DMS53 treated with DMSO at 0.1 percent for 48 hours (cell line): ENCODE measurements at regions not wholly inside any gene's neighbourhood (a gene's known extent, or its start where the extent isn't known, plus 50 kb on each side); places are given as distances from the start of the nearest gene placed in this dataset.

ENCODE experiments used
- DNase-seq: peaks from one replicate; lab custom pipeline; 2025; ENCODE audit not compliant: unreplicated experiment; lab: John Stamatoyannopoulos, UW

- no peak for DNase-seq
Observed at GRCh38 chr3:4021162-4021561, 221.9 kb downstream of the LRRN1 start.

DNA sequence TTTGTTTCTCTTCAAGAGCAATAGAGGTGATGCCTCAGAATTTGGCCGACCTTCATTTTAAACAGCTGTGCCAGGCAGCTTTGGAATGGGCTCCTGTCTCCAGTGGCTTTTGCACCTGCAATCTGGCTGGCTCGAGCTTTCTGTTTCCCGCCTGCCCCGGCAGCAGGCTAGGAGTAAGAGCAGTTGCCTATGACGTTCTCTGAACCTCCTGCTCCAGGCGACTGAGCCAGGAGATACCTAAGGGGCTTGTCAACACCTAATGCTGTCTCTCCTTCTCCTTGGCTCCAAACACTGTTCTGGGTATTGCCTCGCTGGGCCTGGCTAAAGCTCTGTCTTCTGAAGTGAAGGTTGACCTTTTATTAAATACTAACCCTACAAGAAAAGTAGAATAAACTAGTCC is 229.9 kb downstream of the LRRN1 start:
- DNase-seq = no peak

- DNase-seq = no peak
Observed at GRCh38 chr3:4030624-4031023, 231.4 kb downstream of the LRRN1 start.

DNA sequence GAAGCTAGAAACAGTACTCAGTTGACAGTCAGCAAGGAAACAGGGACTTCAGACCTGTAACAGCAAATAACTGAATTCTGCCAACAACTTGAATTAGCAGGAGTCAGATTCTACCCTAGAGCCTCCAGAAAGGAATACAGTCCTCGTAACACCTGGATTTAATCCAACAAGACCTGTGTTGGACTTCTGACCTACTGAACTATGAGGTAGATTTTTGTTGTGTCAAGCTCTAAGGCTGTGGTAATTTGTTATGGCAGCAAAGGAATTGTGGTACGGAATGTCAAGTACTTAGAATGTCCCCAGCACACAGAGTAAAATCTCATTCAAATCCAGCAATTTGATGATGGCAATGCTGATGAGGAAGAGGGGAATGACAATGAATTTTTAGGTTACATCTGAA is 234.1 kb downstream of the LRRN1 start:
- no peak for DNase-seq

- DNase-seq = no peak
Observed at GRCh38 chr3:4036046-4036445, 236.8 kb downstream of the LRRN1 start.

- DNase-seq = no peak
Observed at GRCh38 chr3:4038351-4038750, 239.1 kb downstream of the LRRN1 start.

DNA sequence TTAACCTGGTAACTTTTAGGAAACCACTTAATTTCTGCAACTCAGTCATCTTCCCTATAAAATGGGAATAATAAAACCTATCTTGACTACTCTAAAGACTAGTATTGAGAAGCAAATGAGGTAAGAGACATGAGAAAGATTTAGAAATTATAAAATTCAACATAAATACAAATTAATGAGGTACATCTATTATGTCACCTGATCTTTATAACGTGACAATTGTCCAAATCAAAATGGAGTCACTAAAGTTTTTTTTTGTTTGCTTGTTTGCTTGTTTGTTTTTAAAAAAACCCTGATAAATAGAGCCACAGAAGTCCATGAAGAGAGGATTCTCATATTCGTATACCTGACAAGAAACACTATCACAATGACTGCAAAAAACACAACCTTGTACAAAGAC is 242.8 kb downstream of the LRRN1 start:
- no peak for DNase-seq

DNA sequence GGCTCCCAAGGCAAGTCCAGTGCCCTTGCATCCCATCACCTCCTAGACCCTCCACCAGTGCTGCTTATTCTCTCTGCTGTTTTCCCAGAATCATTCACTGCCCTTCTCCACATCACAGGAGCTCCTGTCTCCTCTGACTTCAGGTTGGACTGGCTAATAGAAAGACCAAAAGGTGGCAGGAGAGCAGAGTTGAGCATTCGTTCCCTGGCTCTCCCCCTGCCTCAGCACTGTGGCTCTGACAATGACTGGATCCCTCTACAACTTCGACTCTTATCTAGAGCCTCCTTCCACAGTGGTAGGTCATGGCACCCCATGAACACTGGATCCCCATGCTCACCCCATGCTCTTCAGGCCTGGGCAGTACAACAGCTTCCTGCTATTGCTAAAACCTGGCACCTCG is 243.6 kb downstream of the LRRN1 start:
- no peak for DNase-seq

DNA sequence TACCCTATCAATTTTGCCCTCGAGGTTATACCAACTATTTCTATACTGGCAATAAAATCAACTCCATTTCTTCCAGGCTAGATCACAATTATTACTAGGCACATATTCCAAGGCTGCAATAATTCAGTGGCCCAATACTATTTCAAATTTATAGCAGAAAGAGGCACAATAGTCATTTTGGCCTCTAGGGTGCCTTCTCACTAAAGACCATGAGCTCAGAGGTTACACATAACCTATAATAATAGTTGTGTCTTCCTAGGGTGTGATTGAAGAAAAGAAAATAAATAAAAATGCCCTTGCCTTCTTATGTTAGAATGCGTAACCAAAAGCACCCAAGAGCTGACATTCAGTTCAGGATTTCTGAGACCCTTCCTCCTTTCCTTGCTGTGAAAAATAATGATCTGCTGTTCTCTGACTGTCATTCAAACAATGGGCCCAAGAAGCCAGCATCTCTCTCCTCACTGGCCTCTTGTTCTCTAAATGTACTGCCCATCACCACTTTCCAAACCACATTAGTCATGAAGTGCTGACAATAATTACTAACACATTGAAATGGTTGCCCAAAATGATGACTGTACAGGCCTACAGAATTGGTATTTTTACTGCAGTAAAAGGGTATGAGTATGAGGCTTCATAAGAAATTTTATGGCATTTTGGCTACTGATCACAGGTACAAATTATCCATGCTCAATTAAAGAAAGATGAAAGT is 244.8 kb downstream of the LRRN1 start:
- DNase-seq = no peak

DNA sequence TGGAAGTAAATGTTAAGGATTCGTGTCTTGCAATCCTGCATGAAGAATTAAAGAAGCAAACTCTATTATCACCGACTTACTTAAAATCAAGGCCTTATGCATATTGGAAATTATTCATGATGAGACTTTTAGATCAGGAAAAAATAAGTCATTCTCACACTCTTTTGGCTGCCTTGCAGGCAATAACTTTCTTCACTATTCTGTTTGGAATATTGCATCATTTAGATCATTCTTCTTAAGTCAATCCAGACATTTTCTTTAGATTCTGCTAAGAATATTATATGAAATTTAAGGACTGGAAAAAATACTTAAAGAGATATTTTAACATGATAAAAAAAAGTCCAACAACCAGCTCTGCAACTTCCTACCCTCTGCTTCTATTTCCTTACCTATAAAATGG is 245.4 kb downstream of the LRRN1 start:
- no peak for DNase-seq

- no peak for DNase-seq
Observed at GRCh38 chr3:4045756-4046155, 246.5 kb downstream of the LRRN1 start.

GRCh38 chr3:4047366-4047765 is 248.1 kb downstream of the LRRN1 start:
- no peak for DNase-seq

DNA sequence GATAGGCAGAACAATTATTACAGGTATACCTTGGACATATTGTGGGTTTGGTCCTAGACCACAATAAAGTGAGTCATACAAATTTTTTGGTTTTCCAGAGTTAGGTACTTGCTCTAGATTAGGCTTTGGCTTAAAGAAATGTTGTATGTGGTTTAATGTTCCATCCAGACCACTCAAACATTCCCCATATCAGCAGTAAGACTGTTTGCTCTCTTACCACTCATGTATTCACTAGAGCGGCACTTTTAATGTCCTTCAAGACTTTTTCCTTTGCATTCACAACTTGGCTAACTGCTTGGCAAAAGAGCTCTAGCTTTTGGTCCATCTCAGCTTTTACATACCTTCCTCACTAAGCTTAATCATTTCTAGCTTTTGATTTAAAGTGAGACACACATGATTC is 250.5 kb upstream of the SETMAR start:
- no peak for DNase-seq

DNA sequence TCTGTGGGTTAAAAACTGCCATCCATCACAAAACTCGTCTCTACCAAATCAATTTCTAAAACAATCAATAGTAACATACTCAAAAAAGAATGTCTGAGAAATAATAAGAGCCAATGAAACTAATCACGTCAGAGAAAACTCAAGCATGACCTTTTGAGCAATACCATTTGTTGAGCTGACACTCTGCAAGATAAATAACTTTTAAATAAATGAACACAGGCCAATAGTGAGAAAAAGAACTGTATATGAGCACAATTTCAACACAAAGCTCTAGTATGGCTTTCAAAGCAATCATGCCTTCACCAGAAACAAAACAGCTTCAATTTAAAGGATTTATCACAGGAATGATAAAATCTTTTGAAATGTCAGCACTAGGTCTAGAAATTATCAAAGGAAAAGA is 249.2 kb upstream of the SETMAR start:
- no peak for DNase-seq

DNA sequence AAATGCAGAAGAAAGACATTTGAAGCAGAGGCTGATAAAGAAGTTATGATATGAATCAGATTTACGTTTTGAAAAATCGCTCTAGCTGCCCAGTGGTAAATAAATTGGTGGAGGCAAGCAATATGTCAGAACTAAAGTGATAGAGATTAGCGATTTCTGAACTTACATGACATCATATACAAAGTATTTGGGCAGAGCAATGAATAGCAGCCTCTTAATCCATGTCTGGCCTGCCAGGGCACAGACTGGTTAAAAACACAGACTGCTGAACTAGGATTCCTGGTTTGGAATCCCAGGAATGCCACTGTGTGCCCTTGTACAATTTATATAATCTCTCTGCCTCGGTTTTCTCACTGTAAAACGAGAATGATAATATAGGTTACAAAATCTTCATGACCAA is 243.1 kb upstream of the SETMAR start:
- no peak for DNase-seq

DNA sequence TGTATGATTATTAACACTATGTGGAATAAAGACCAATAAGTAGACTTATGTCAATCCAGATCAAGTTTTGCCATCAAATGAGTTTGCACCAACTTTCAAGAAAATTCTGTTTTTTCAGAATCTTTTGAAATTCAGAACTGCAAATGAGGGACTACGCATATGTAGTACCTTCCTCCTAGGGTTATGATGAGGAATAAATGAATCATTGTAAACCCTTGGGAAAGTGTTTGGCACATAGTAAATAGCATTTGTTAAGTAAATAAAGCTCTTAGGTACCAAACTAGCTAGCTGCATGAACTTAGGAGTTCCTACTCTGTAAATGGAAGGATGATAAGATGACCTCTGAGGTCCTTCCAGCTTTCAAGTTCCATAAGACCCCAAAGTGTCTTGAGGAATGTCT is 242.6 kb upstream of the SETMAR start:
- no peak for DNase-seq

DNA sequence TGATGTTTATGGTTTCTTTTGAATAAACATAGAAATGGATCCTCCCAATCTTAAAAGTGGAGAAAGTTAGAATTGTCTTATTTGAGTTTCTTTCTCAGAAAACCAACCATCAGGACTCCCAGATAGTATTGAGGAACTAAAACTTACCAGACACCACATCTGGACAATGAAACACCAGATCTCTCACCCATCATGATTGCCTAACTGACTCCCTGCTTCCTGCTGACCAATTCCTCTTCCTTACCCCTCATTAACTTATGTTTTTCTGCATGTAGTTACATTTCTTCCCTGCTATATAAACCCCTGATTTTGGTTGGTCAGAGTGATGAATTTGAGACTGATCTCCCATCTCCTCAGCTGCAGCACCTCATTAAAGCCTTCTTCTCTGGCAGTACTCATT is 242.0 kb upstream of the SETMAR start:
- no peak for DNase-seq

DNA sequence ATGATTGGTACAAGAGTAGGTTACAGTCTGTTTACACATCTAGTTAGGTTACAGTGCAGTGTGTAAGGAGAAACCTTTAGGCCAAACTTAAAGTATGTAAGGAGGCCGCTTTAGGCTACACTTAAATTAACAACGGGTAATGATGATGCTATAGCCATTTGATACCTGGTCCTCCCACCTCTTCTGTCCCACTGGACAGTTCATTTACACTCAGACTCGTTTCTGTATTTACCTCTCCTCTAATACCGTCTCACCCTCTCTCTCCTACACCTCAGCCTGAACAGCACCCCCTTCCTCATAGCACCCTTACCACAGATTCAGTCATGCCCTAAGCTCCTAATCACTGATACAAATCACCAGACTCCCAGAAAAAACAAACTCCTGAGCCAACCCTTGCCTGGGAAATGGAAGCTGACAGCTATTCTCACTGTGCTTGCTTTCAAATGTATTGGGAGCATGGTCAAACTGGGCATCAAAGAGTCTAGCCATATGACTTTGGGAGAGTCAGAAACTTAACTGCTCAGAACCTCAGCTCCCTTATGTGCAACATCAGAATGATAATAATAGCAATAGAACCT is 241.3 kb upstream of the SETMAR start:
- DNase-seq = no peak

GRCh38 chr3:4062621-4063020 is 240.5 kb upstream of the SETMAR start:
- no peak for DNase-seq

DNA sequence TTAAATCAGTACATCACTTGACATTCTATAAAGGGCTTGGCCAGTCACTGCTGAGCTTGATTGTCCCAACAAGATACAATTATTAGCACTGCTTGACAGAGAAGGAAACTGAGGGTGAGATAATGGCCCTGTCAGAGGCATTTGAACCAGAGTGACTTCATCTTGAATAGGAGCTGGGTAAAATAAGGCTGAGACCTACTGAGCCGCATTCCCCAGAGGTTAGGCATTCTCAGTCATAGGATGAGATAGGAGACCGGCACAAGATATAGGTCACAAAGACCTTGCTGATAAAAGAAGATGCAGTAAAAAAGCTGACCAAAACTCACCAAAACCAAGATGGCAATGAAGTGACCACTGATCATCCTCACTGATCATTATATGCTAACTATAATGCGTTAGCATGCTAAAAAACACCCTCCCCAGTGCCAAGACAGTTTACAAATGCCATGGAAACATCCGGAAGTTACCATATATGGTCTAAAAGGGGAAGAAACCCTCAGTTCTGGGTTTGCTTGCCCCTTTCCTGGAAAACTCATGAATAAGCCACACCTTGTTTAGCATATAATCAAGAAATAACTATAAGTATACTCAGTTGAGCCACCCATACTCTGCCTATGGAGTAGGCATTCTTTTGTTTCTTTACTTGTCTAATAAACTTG is 239.1 kb upstream of the SETMAR start:
- no peak for DNase-seq

- DNase-seq = no peak
Observed at GRCh38 chr3:4065085-4065484, 238.1 kb upstream of the SETMAR start.

DNA sequence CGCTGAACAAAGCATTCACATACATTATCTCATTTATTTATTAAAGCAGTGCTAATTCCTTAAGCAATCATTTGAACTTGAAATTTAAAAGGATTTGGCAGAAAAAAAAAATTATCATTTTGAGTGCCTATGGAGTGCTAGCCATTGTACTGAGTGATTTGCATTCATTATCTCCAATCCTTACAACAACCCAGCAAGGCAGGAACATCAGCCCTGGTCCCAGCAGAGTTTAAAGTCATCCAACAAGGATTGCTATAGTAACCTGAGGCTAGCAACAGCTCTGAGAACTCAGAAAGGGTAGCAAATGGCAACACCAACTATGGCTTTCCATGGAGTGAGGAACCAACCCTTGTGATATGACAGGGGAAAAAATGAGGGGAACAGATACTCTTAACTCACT is 237.6 kb upstream of the SETMAR start:
- DNase-seq = no peak

DNA sequence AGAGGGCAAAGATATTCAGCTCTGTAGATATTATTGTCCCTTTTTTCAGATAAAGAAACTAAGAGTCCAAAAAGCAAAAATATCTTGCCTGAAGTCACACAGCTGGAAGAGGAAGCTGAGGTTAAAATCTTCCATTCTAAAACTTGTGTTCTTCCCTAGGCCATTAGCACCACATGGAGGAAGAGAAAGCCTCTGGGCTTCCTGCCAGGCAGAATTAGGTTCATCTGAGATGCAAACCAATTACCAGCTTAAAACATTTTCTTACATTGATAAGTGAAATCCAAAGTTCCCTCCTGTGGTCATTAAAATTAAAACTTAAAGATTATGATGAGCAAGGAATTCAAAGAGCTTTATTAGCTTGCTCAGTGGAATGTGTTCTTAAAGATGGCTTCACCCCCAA is 235.3 kb upstream of the SETMAR start:
- no peak for DNase-seq
